Spleen (tissue), 7 donors: ENCODE measurements at regions not wholly inside any gene's neighbourhood (a gene's known extent, or its start where the extent isn't known, plus 50 kb on each side); places are given as distances from the start of the nearest gene placed in this dataset.

Source experiments
- POLR2A ChIP-seq, 3 donors: fragments of 450-650 bp; IDR thresholded peaks; one replicate each; pipeline ENCODE4 v1.5.1; 2017; ENCODE audit warnings: antibody characterized with exemption in 3 of 3, mild to moderate bottlenecking in 1 of 3
- TF ChIP-seq, protein P1 (sequence below), 11 experiments: fragments of 200-600 bp in 7 of 11; fragments of 450-650 bp in 4 of 11; sonication (generic) in 4 of 11; IDR thresholded peaks in 8 of 11; conservative IDR thresholded peaks in 3 of 11; 1 replicate in 7 of 11; 2 replicates in 4 of 11; pipeline versions ENCODE4 v1.4.0 to v1.8.0; 2016 to 2021; ENCODE audit warnings: antibody characterized with exemption in 11 of 11, inconsistent platforms in 4 of 11, mild to moderate bottlenecking in 1 of 11
- donor health status: DM: no; HTN: no; CAD: no; lungs with moderate emphysema.
- donor health status: DM: no; HTN: no; CAD: no.
- donor health status: DM: no; HTN: no; CAD: no.

DNA sequence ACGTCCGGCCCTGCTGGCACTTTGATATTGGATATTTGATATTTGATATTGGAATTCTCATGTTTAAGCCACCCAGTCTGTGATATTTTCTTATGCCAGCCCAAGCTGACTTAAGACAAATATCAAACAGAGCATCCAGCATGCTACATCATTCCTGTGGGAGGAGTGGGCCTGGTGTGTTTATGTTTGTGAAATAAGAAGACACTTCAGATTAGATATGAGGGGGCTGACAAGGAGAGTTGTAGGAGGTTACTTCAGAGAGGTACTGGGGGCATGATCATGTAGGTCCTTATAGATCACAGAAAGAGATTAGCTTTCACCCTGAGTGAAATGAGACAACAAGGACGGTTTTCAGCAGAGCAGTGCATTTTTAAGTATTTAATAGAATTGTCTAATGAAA is 382.9 kb downstream of the SEMA3D start:
- no peak for TF ChIP-seq POLR2A (IDR thresholded peaks at IDR 0.05)
- TF ChIP-seq, protein P1, sequence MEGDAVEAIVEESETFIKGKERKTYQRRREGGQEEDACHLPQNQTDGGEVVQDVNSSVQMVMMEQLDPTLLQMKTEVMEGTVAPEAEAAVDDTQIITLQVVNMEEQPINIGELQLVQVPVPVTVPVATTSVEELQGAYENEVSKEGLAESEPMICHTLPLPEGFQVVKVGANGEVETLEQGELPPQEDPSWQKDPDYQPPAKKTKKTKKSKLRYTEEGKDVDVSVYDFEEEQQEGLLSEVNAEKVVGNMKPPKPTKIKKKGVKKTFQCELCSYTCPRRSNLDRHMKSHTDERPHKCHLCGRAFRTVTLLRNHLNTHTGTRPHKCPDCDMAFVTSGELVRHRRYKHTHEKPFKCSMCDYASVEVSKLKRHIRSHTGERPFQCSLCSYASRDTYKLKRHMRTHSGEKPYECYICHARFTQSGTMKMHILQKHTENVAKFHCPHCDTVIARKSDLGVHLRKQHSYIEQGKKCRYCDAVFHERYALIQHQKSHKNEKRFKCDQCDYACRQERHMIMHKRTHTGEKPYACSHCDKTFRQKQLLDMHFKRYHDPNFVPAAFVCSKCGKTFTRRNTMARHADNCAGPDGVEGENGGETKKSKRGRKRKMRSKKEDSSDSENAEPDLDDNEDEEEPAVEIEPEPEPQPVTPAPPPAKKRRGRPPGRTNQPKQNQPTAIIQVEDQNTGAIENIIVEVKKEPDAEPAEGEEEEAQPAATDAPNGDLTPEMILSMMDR (IDR thresholded peaks at IDR 0.05 in 8 of 11, conservative IDR thresholded peaks at IDR 0.05 in 3 of 11) = no peak
